Right lobe of liver (tissue), 4 donors: ENCODE measurements at regions not wholly inside any gene's neighbourhood (a gene's known extent, or its start where the extent isn't known, plus 50 kb on each side); places are given as distances from the start of the nearest gene placed in this dataset.

ENCODE experiments used
- CTCF ChIP-seq, 4 donors: fragments of 200-600 bp in 3 of 4; fragments of 450-650 bp in 1 of 4; IDR thresholded peaks; one replicate each; pipeline versions ENCODE4 v1.5.1 to v1.8.0; 2016 to 2022; ENCODE audit warnings: antibody characterized with exemption in 4 of 4, mild to moderate bottlenecking in 2 of 4
- POLR2A ChIP-seq: fragments of 450-650 bp; IDR thresholded peaks from one replicate; pipeline ENCODE4 v1.6.1; 2017; ENCODE audit warnings: antibody characterized with exemption, mild to moderate bottlenecking
- donor health status: DM: no; HTN: no; CAD: no.
- donor health status: DM: no; HTN: no; CAD: no.
- donor health status: DM: no; HTN: yes; CAD: no.

- TF ChIP-seq CTCF (IDR thresholded peaks at IDR 0.05) (no peak), POLR2A (no peak)
Measured at GRCh38 chr2:151083856-151084795, 177.5 kb downstream of the RBM43 start.
